Endodermal cell (in vitro differentiated cells): ENCODE measurements at regions not wholly inside any gene's neighbourhood (a gene's known extent, or its start where the extent isn't known, plus 50 kb on each side); places are given as distances from the start of the nearest gene placed in this dataset.
A peak's percentile ranks its signal among the peaks of the same experiment; 100 is the strongest.
"Not testable (repeated sequence)": the region's sequence is repeated elsewhere in the genome, so short reads cannot be mapped to it uniquely, and the experiment has no call there.

Experiments
- DNase-seq: peaks from one replicate; pipeline ENCODE4 v3.0.0-alpha.2; 2017
- H3K27ac ChIP-seq: 2 replicates; pipeline ENCODE4 v1.5.1; 2013; ENCODE audit warnings: mild to moderate bottlenecking, low read depth, low read length, moderate library complexity
- H3K27me3 ChIP-seq: 2 replicates; pipeline ENCODE4 v1.6.1; 2013; ENCODE audit warnings: mild to moderate bottlenecking, low read length, moderate library complexity; ENCODE audit not compliant: insufficient read depth, control insufficient read depth, poor library complexity, severe bottlenecking
- H3K36me3 ChIP-seq: 2 replicates; pipeline ENCODE4 v1.7.0; 2013; ENCODE audit warnings: mild to moderate bottlenecking, low read length, moderate library complexity; ENCODE audit not compliant: control insufficient read depth, insufficient read depth
- H3K4me1 ChIP-seq: one replicate; pipeline ENCODE4 v1.7.0; 2013; ENCODE audit warnings: low read length; ENCODE audit not compliant: control insufficient read depth, insufficient read depth
- H3K4me3 ChIP-seq: 2 replicates; pipeline ENCODE4 v1.5.1; 2013; ENCODE audit warnings: mild to moderate bottlenecking, low read length, moderate library complexity
- H3K9ac ChIP-seq: 2 replicates; pipeline ENCODE4 v1.6.1; 2013; ENCODE audit warnings: mild to moderate bottlenecking, low read length, moderate library complexity; ENCODE audit not compliant: poor library complexity, severe bottlenecking; ENCODE audit errors: extremely low read depth
- H3K9me3 ChIP-seq: 2 replicates; pipeline ENCODE4 v1.6.1; 2013; ENCODE audit warnings: mild to moderate bottlenecking, low read length, moderate library complexity; ENCODE audit not compliant: control insufficient read depth
- H3K27ac Mint-ChIP-seq: 2 replicates; pipeline ENCODE4 v1.8.0; 2020; ENCODE audit warnings: mixed read lengths
- H3K27me3 Mint-ChIP-seq: 2 replicates; pipeline ENCODE4 v1.8.0; 2021; ENCODE audit warnings: mild to moderate bottlenecking, mixed read lengths; ENCODE audit not compliant: insufficient read depth
- H3K36me3 Mint-ChIP-seq: 2 replicates; pipeline ENCODE4 v1.8.0; 2020; ENCODE audit warnings: low read depth, mixed read lengths
- H3K4me1 Mint-ChIP-seq: 2 replicates; pipeline ENCODE4 v1.8.0; 2020; ENCODE audit warnings: mixed read lengths
- H3K4me3 Mint-ChIP-seq: 2 replicates; pipeline ENCODE4 v1.8.0; 2020; ENCODE audit warnings: mild to moderate bottlenecking, moderate library complexity, mixed read lengths
- H3K9me3 Mint-ChIP-seq: 2 replicates; pipeline ENCODE4 v1.8.0; 2020; ENCODE audit warnings: mild to moderate bottlenecking, mixed read lengths
- CTCF ChIP-seq: fragments of 200-600 bp; sonication (generic); conservative IDR thresholded peaks from 2 replicates; pipeline ENCODE4 v1.5.0; 2021; ENCODE audit warnings: antibody characterized with exemption, mild to moderate bottlenecking
- WGBS, 2 experiments: methylation state at CpG; one replicate each; pipeline versions ENCODE4 v1.1.5 to v1.1.7; 2013; ENCODE audit warnings: missing lambda C conversion rate in 2 of 2, mixed read lengths in 1 of 2; ENCODE audit not compliant: insufficient coverage in 1 of 2, insufficient read length in 1 of 2; 5-methylcytosine and 5-hydroxymethylcytosine counted together

GRCh38 chr2:239819091-239819973 lies 205.8 kb downstream of the NDUFA10 start:
- no peak overlapping the region for H3K4me3 ChIP-seq
- H3K9me3 ChIP-seq: no peaks in the 10 kb centered on the region
- Mint-ChIP-seq H3K27ac (no peak overlapping the region), H3K9me3 (no peaks in the 10 kb centered on the region), H3K27me3 (peaks cover 3% of the 10 kb centered on the region), H3K4me1 (peaks cover 10% of the 10 kb centered on the region), H3K36me3 (no peaks in the 10 kb centered on the region), H3K4me3 (no peak overlapping the region)
- 90 to 97% methylated on average over 10 to 17 of the region's 17 CpGs for WGBS, 2 experiments
- H3K36me3 ChIP-seq: no peaks in the 10 kb centered on the region
- no peaks in the 10 kb centered on the region for H3K4me1 ChIP-seq
- peak; percentile 27 for DNase-seq
- no peaks in the 10 kb centered on the region for H3K27me3 ChIP-seq
- TF ChIP-seq CTCF: no peak
- no peak overlapping the region for H3K27ac ChIP-seq
- H3K9ac ChIP-seq: no peak overlapping the region

- no peaks in the 10 kb centered on the region for H3K36me3 ChIP-seq
- Mint-ChIP-seq H3K4me1 (peaks cover 15% of the 10 kb centered on the region), H3K27ac (no peak overlapping the region), H3K36me3 (no peaks in the 10 kb centered on the region), H3K4me3 (no peak overlapping the region), H3K27me3 (peaks cover 3% of the 10 kb centered on the region), H3K9me3 (no peaks in the 10 kb centered on the region)
- no peaks in the 10 kb centered on the region for H3K9me3 ChIP-seq
- no peak overlapping the region for H3K4me3 ChIP-seq
- DNase-seq: peak; percentile 28
- no peak for TF ChIP-seq CTCF
- H3K9ac ChIP-seq: no peak overlapping the region
- no peak overlapping the region for H3K27ac ChIP-seq
- 80 to 93% methylated on average over 4 to 9 of the region's 9 CpGs for WGBS, 2 experiments
- no peaks in the 10 kb centered on the region for H3K27me3 ChIP-seq
- no peaks in the 10 kb centered on the region for H3K4me1 ChIP-seq
Observed at GRCh38 chr2:239818531-239819011, 206.6 kb downstream of the NDUFA10 start.

- no peak for TF ChIP-seq CTCF
- no peak overlapping the region for H3K4me3 ChIP-seq
- no peak overlapping the region for H3K9ac ChIP-seq
- DNase-seq: no peak
- no peak overlapping the region for H3K27ac ChIP-seq
- no peaks in the 10 kb centered on the region for H3K9me3 Mint-ChIP-seq
- no peaks in the 10 kb centered on the region for H3K4me1 ChIP-seq
- peaks cover 15% of the 10 kb centered on the region for H3K4me1 Mint-ChIP-seq
- no peak overlapping the region for H3K4me3 Mint-ChIP-seq
- no peaks in the 10 kb centered on the region for H3K36me3 ChIP-seq
- H3K27me3 Mint-ChIP-seq: peaks cover 3% of the 10 kb centered on the region
- no peaks in the 10 kb centered on the region for H3K27me3 ChIP-seq
- no peak overlapping the region for H3K27ac Mint-ChIP-seq
- no peaks in the 10 kb centered on the region for H3K36me3 Mint-ChIP-seq
- H3K9me3 ChIP-seq: no peaks in the 10 kb centered on the region
- 94 to 100% methylated on average over 2 to 5 of the region's 5 CpGs for whole genome bisulfite sequencing, 2 experiments
Observed at GRCh38 chr2:239818086-239818485, 207.1 kb downstream of the NDUFA10 start.

GRCh38 chr2:239817468-239818031 lies 207.6 kb downstream of the NDUFA10 start:
- H3K27ac Mint-ChIP-seq, H3K27ac ChIP-seq, H3K4me1 ChIP-seq, H3K9me3 Mint-ChIP-seq, H3K27me3 Mint-ChIP-seq, H3K27me3 ChIP-seq, H3K4me3 Mint-ChIP-seq, H3K36me3 ChIP-seq, H3K9ac ChIP-seq, H3K4me3 ChIP-seq, H3K9me3 ChIP-seq, H3K36me3 Mint-ChIP-seq, DNase-seq: not testable (repeated sequence)
- 89 to 90% methylated on average over 2 to 6 of the region's 8 CpGs for WGBS, 2 experiments
- peaks cover 15% of the 10 kb centered on the region for H3K4me1 Mint-ChIP-seq
